GM06990 (cell line): ENCODE measurements at regions not wholly inside any gene's neighbourhood (a gene's known extent, or its start where the extent isn't known, plus 50 kb on each side); places are given as distances from the start of the nearest gene placed in this dataset.
"Not testable (repeated sequence)": the region's sequence is repeated elsewhere in the genome, so short reads cannot be mapped to it uniquely, and the experiment has no call there.

Source experiments
- DNase-seq: peaks from one replicate; pipeline ENCODE4 v3.0.0-alpha.2; 2011; ENCODE audit not compliant: insufficient read length; ENCODE audit errors: extremely low read depth
- H3K27me3 ChIP-seq: replicated peaks from 2 replicates; pipeline ENCODE4 v1.6.0; 2011; ENCODE audit warnings: low read length; ENCODE audit not compliant: control insufficient read depth, insufficient read depth
- H3K36me3 ChIP-seq: 2 replicates; pipeline ENCODE4 v1.5.1; 2011; ENCODE audit warnings: low read length; ENCODE audit not compliant: control insufficient read depth, insufficient read depth
- H3K4me3 ChIP-seq: replicated peaks from 2 replicates; pipeline ENCODE4 v1.5.1; 2011; ENCODE audit warnings: low read depth, mild to moderate bottlenecking, control low read depth, low read length
- CTCF ChIP-seq: IDR thresholded peaks from 2 replicates; pipeline ENCODE4 v1.5.1; 2011; ENCODE audit warnings: low read length, control low read depth, mild to moderate bottlenecking, inconsistent platforms; ENCODE audit not compliant: insufficient read depth, poor library complexity, severe bottlenecking

GRCh38 chrX:9293051-9293496 lies 171.8 kb upstream of the TBL1X start:
- Histone ChIP-seq H3K4me3 (no peak overlapping the region), H3K27me3 (no peaks in the 10 kb centered on the region), H3K36me3 (no peaks in the 10 kb centered on the region)
- no peak for TF ChIP-seq CTCF
- DNase-seq = no peak

GRCh38 chrX:9293903-9294302 lies 171.0 kb upstream of the TBL1X start:
- no peak overlapping the region for H3K4me3 ChIP-seq
- no peaks in the 10 kb centered on the region for H3K27me3 ChIP-seq
- H3K36me3 ChIP-seq = no peaks in the 10 kb centered on the region
- no peak for DNase-seq
- TF ChIP-seq CTCF = no peak

GRCh38 chrX:9295551-9295950 lies 169.3 kb upstream of the TBL1X start:
- H3K27me3 ChIP-seq = no peaks in the 10 kb centered on the region
- H3K36me3 ChIP-seq = no peaks in the 10 kb centered on the region
- TF ChIP-seq CTCF = no peak
- DNase-seq = no peak
- H3K4me3 ChIP-seq = no peak overlapping the region

- no peaks in the 10 kb centered on the region for H3K36me3 ChIP-seq
- DNase-seq = no peak
- no peak for TF ChIP-seq CTCF
- no peaks in the 10 kb centered on the region for H3K27me3 ChIP-seq
- no peak overlapping the region for H3K4me3 ChIP-seq
These were observed 166.6 kb upstream of the TBL1X start for GRCh38 chrX:9298221-9298620.

GRCh38 chrX:9299681-9300080 lies 165.2 kb upstream of the TBL1X start:
- not testable (repeated sequence) for H3K4me3 ChIP-seq, H3K27me3 ChIP-seq, H3K36me3 ChIP-seq, DNase-seq

- Histone ChIP-seq H3K36me3 (no peaks in the 10 kb centered on the region), H3K27me3 (no peaks in the 10 kb centered on the region), H3K4me3 (no peak overlapping the region)
- no peak for DNase-seq
- no peak for TF ChIP-seq CTCF
These were observed 163.0 kb upstream of the TBL1X start for GRCh38 chrX:9301836-9302235.
